ENCODE measurements at regions not wholly inside any gene's neighbourhood (a gene's known extent, or its start where the extent isn't known, plus 50 kb on each side); places are given as distances from the start of the nearest gene placed in this dataset.
"Not testable (repeated sequence)": the region's sequence is repeated elsewhere in the genome, so short reads cannot be mapped to it uniquely, and the experiment has no call there.

- no peak for DNase-seq (ENCODE audit: low read depth)
Observed at GRCh38 chr7:45407730-45408408, 166.3 kb upstream of the ADCY1 start.

GRCh38 chr7:45408409-45408737 lies 165.8 kb upstream of the ADCY1 start:
- DNase-seq (ENCODE audit: low read depth), result no peak

GRCh38 chr7:45410893-45411292 lies 163.3 kb upstream of the ADCY1 start:
- DNase-seq (ENCODE audit: low read depth), result no peak

- DNase-seq (ENCODE audit: low read depth), result no peak
Observed at GRCh38 chr7:45413419-45413818, 160.7 kb upstream of the ADCY1 start.

- DNase-seq (ENCODE audit: low read depth), result no peak
Observed at GRCh38 chr7:45414226-45414625, 159.9 kb upstream of the ADCY1 start.

- DNase-seq (ENCODE audit: low read depth), result no peak
Observed at GRCh38 chr7:45415265-45415664, 158.9 kb upstream of the ADCY1 start.

GRCh38 chr7:45416846-45417245 lies 157.3 kb upstream of the ADCY1 start:
- DNase-seq (ENCODE audit: low read depth), result no peak

- DNase-seq (ENCODE audit: low read depth), result no peak
Observed at GRCh38 chr7:45417268-45417667, 156.9 kb upstream of the ADCY1 start.

- no peak for DNase-seq (ENCODE audit: low read depth)
Observed at GRCh38 chr7:45417735-45418134, 156.4 kb upstream of the ADCY1 start.

- DNase-seq (ENCODE audit: low read depth), result peak; percentile 15
Observed at GRCh38 chr7:45420843-45421495, 153.2 kb upstream of the ADCY1 start.

GRCh38 chr7:45421806-45422205 lies 152.4 kb upstream of the ADCY1 start:
- no peak for DNase-seq (ENCODE audit: low read depth)

GRCh38 chr7:45430397-45430796 lies 143.8 kb upstream of the ADCY1 start:
- no peak for DNase-seq (ENCODE audit: low read depth)

- no peak for DNase-seq (ENCODE audit: low read depth)
Observed at GRCh38 chr7:45434167-45434784, 139.9 kb upstream of the ADCY1 start.

GRCh38 chr7:45435131-45435530 lies 139.0 kb upstream of the ADCY1 start:
- no peak for DNase-seq (ENCODE audit: low read depth)

- DNase-seq (ENCODE audit: low read depth), result peak; percentile 79
Observed at GRCh38 chr7:45435846-45436245, 138.3 kb upstream of the ADCY1 start.

- not testable (repeated sequence) for DNase-seq (ENCODE audit: low read depth)
Observed at GRCh38 chr7:45440776-45441175, 133.4 kb upstream of the ADCY1 start.

- DNase-seq (ENCODE audit: low read depth), result no peak
Observed at GRCh38 chr7:45443263-45443662, 130.9 kb upstream of the ADCY1 start.

GRCh38 chr7:45446195-45446944 lies 127.8 kb upstream of the ADCY1 start:
- no peak for DNase-seq (ENCODE audit: low read depth)

- DNase-seq (ENCODE audit: low read depth), result no peak
Observed at GRCh38 chr7:45447296-45447695, 126.9 kb upstream of the ADCY1 start.

- no peak for DNase-seq (ENCODE audit: low read depth)
Observed at GRCh38 chr7:45450571-45451204, 123.5 kb upstream of the ADCY1 start.

- DNase-seq (ENCODE audit: low read depth), result no peak
Observed at GRCh38 chr7:45451342-45452035, 122.7 kb upstream of the ADCY1 start.

GRCh38 chr7:45454771-45455170 lies 119.4 kb upstream of the ADCY1 start:
- no peak for DNase-seq (ENCODE audit: low read depth)

All from non-pigmented ciliary epithelial cell (primary cell).